K562 (cell line): ENCODE measurements at regions not wholly inside any gene's neighbourhood (a gene's known extent, or its start where the extent isn't known, plus 50 kb on each side); places are given as distances from the start of the nearest gene placed in this dataset.

Source experiments
- ATAC-seq: fragments of 200-7000 bp; cut with Tn5 transposase; 3 replicates; pipeline ENCODE4 v1.9.1; 2020; ENCODE audit warnings: moderate library complexity
- BruUV-seq: library from RNA; stranded (reverse); fragments of 400-500 nt; replicated peaks from 2 replicates; lab custom pipeline; 2021; lab: Mats Ljungman, UMichigan
- CTCF ChIA-PET: fragments of 300-600 bp; formaldehyde crosslinking; extraction: SDS; loops from one replicate; lab custom pipeline; 2021; ENCODE audit warnings: low intra/inter-chr PET ratio; lab: Yijun Ruan, JAX
- POLR2A ChIA-PET: fragments of 300-600, 350-650 bp; sonication (Branson Sonifier 250); formaldehyde crosslinking; extraction: SDS; loops from one replicate; lab custom pipeline; 2021; ENCODE audit warnings: antibody characterized with exemption, inconsistent platforms; lab: Yijun Ruan, JAX
- DNase-seq, 4 experiments: peaks; one replicate each; pipeline versions ENCODE4 v3.0.0 to v3.0.0-alpha.2; 2011 to 2018; ENCODE audit warnings: low spot score in 3 of 4, mixed read lengths in 3 of 4; ENCODE audit errors: extremely low read depth in 1 of 4
- FAIRE-seq: peaks from 2 replicates; lab custom pipeline; 2011; peaks lifted over from hg19 to GRCh38; lab: Jason Lieb, UNC
- H2AFZ ChIP-seq: 2 replicates; pipeline ENCODE4 v1.6.0; 2011; ENCODE audit warnings: low read depth, low read length, control low read depth, inconsistent platforms
- H3K27ac ChIP-seq: fragments of 200-600 bp; 3 replicates; pipeline ENCODE4 v1.8.0; 2011; ENCODE audit warnings: low read depth, mild to moderate bottlenecking, control low read depth, inconsistent platforms, low read length, moderate library complexity, mixed read lengths; ENCODE audit errors: extremely low read depth
- H3K27me3 ChIP-seq, 2 experiments: fragments of 300-600 bp in 1 of 2; 2 replicates in 1 of 2; 3 replicates in 1 of 2; pipeline versions ENCODE4 v1.6.0 to v1.8.0; 2011; ENCODE audit warnings: inconsistent platforms in 2 of 2, low read length in 2 of 2, mild to moderate bottlenecking in 1 of 2, mixed read lengths in 1 of 2, moderate library complexity in 1 of 2; ENCODE audit not compliant: control insufficient read depth in 2 of 2, insufficient read depth in 2 of 2
- H3K36me3 ChIP-seq: fragments of 300-600 bp; 3 replicates; pipeline ENCODE4 v1.8.0; 2011; ENCODE audit warnings: mild to moderate bottlenecking, low read length, inconsistent platforms; ENCODE audit not compliant: control insufficient read depth, insufficient read depth
- H3K4me1 ChIP-seq, 2 experiments: fragments of 200-600 bp in 1 of 2; replicated peaks in 1 of 2; 2 replicates in 1 of 2; 3 replicates in 1 of 2; pipeline versions ENCODE4 v1.5.1 to v1.8.0; 2011; ENCODE audit warnings: inconsistent platforms in 2 of 2, low read length in 2 of 2, mild to moderate bottlenecking in 1 of 2, mixed read lengths in 1 of 2, moderate library complexity in 1 of 2; ENCODE audit not compliant: control insufficient read depth in 2 of 2, insufficient read depth in 2 of 2
- H3K4me2 ChIP-seq: 2 replicates; pipeline ENCODE4 v1.6.1; 2011; ENCODE audit warnings: low read length, control low read depth, inconsistent platforms, mixed read lengths; ENCODE audit not compliant: insufficient read depth
- H3K4me3 ChIP-seq: fragments of 200-600 bp; sonication (generic), shearing (Covaris generic); 2 replicates; pipeline ENCODE4 v1.5.1; 2016; ENCODE audit warnings: control low read depth, inconsistent platforms
- H3K79me2 ChIP-seq: fragments of 200-600 bp; 3 replicates; pipeline ENCODE4 v1.8.0; 2011; ENCODE audit warnings: low read length, inconsistent platforms; ENCODE audit not compliant: control insufficient read depth, insufficient read depth
- H3K9ac ChIP-seq, 2 experiments: 2 replicates each; pipeline versions ENCODE4 v1.6.0 to v1.6.1; 2011; ENCODE audit warnings: low read depth in 2 of 2, low read length in 2 of 2, control low read depth in 1 of 2, inconsistent platforms in 1 of 2, mild to moderate bottlenecking in 1 of 2, mixed read lengths in 1 of 2; ENCODE audit not compliant: insufficient read depth in 1 of 2
- H3K9me1 ChIP-seq: one replicate; pipeline ENCODE4 v1.6.0; 2011; ENCODE audit warnings: inconsistent platforms, mild to moderate bottlenecking, low read length, moderate library complexity; ENCODE audit not compliant: control insufficient read depth, insufficient read depth
- H3K9me3 ChIP-seq: replicated peaks from 2 replicates; pipeline ENCODE4 v1.5.1; 2011; ENCODE audit warnings: low read depth, low read length, inconsistent platforms; ENCODE audit not compliant: control insufficient read depth, insufficient read depth
- H4K20me1 ChIP-seq: replicated peaks from 2 replicates; pipeline ENCODE4 v1.6.1; 2011; ENCODE audit warnings: low read length, inconsistent platforms, mixed read lengths; ENCODE audit not compliant: control insufficient read depth, insufficient read depth
- DACH1 ChIP-seq: fragments of 450-650 bp; IDR thresholded peaks from 2 replicates; pipeline ENCODE4 v1.6.1; 2018; ENCODE audit not compliant: partially characterized antibody
- EP400 ChIP-seq: fragments of 450-650 bp; IDR thresholded peaks from 2 replicates; pipeline ENCODE4 v1.6.1; 2017; ENCODE audit warnings: antibody characterized with exemption, mild to moderate bottlenecking, moderate library complexity
- FOXP1 ChIP-seq: sonication (generic); formaldehyde crosslinking; IDR thresholded peaks from 2 replicates; pipeline ENCODE4 v1.8.0; 2022; ENCODE audit warnings: mild to moderate bottlenecking, missing genetic modification reagents
- GABPB2 ChIP-seq: fragments of 250-450 bp; sonication (Bioruptor Pico); conservative IDR thresholded peaks from 2 replicates; pipeline ENCODE4 v1.5.1; 2021; ENCODE audit warnings: mild to moderate bottlenecking
- MTA3 ChIP-seq: fragments of 450-650 bp; formaldehyde crosslinking; IDR thresholded peaks from 2 replicates; pipeline ENCODE4 v1.6.1; 2017; ENCODE audit warnings: mild to moderate bottlenecking, borderline replicate concordance
- MXD1 ChIP-seq: fragments of 250-450 bp; sonication (Bioruptor Pico); IDR thresholded peaks from 2 replicates; pipeline ENCODE4 v1.8.0; 2021; ENCODE audit warnings: borderline replicate concordance, mild to moderate bottlenecking, moderate library complexity; ENCODE audit not compliant: poor library complexity, severe bottlenecking
- MYC ChIP-seq, 2 experiments: fragments of 250-450 bp in 1 of 2; sonication (Bioruptor Pico) in 1 of 2; IDR thresholded peaks; 2 replicates each; pipeline versions ENCODE4 v1.5.1 to v1.6.1; 2012 to 2021; ENCODE audit warnings: low read depth in 2 of 2, borderline replicate concordance in 1 of 2, improper control_type of control experiment in 1 of 2, low read length in 1 of 2, mild to moderate bottlenecking in 1 of 2, moderate library complexity in 1 of 2
- PHTF2 ChIP-seq: fragments of 250-450 bp; sonication (Bioruptor Pico); IDR thresholded peaks from 2 replicates; pipeline ENCODE4 v1.5.0; 2021; ENCODE audit warnings: mild to moderate bottlenecking
- RB1 ChIP-seq: fragments of 450-650 bp; IDR thresholded peaks from 2 replicates; pipeline ENCODE4 v1.6.1; 2017; ENCODE audit warnings: low read depth, mild to moderate bottlenecking
- SRSF1 ChIP-seq: fragments of 200-400 bp; formaldehyde crosslinking; IDR thresholded peaks from 2 replicates; pipeline ENCODE4 v1.6.1; 2017; ENCODE audit warnings: mild to moderate bottlenecking, low read depth, low read length, moderate library complexity
- STAT5B ChIP-seq: fragments of 250-450 bp; sonication (Bioruptor Pico); IDR thresholded peaks from 2 replicates; pipeline ENCODE4 v1.8.0; 2021; ENCODE audit warnings: mild to moderate bottlenecking, inconsistent platforms
- TGIF2 ChIP-seq: sonication (generic); formaldehyde crosslinking; IDR thresholded peaks from 2 replicates; pipeline ENCODE4 v1.8.1; 2022; ENCODE audit warnings: mild to moderate bottlenecking, missing genetic modification reagents, moderate library complexity
- U2AF2 ChIP-seq: fragments of 200-400 bp; formaldehyde crosslinking; optimal IDR thresholded peaks from 2 replicates; pipeline ENCODE3; 2017; ENCODE audit warnings: low read depth, mild to moderate bottlenecking, low read length
- UBTF ChIP-seq, 2 experiments: IDR thresholded peaks; 2 replicates each; pipeline ENCODE4 v1.6.1; 2012; ENCODE audit warnings: improper control_type of control experiment in 2 of 2, low read depth in 2 of 2, low read length in 2 of 2, borderline replicate concordance in 1 of 2
- ZBTB5 ChIP-seq: fragments of 450-650 bp; IDR thresholded peaks from 2 replicates; pipeline ENCODE4 v1.6.1; 2017; ENCODE audit warnings: antibody characterized with exemption
- ZC3H8 ChIP-seq: fragments of 450-650 bp; IDR thresholded peaks from 2 replicates; pipeline ENCODE4 v1.6.1; 2017
- ZNF224 ChIP-seq: sonication (generic); formaldehyde crosslinking; IDR thresholded peaks from 2 replicates; pipeline ENCODE4 v1.8.0; 2022; ENCODE audit warnings: mild to moderate bottlenecking, missing genetic modification reagents
- ZNF253 ChIP-seq: fragments of 250-450 bp; sonication (Bioruptor Pico); conservative IDR thresholded peaks from 2 replicates; pipeline ENCODE4 v1.6.1; 2021; ENCODE audit warnings: mild to moderate bottlenecking
- ZNF324 ChIP-seq: fragments of 250-450 bp; sonication (Bioruptor Pico); IDR thresholded peaks from 2 replicates; pipeline ENCODE4 v1.4.0; 2020; ENCODE audit warnings: mild to moderate bottlenecking
- WGBS: fragments of 100-300 bp; shearing (Covaris generic); methylation state at CpG from one replicate; pipeline ENCODE4 v1.1.6; 2016; ENCODE audit warnings: low coverage, mixed read lengths; ENCODE audit not compliant: insufficient coverage; ENCODE audit errors: missing lambda C conversion rate; 5-methylcytosine and 5-hydroxymethylcytosine counted together
- in situ Hi-C: fragments of 300-500 bp; cut with MboI; formaldehyde crosslinking; loops from 4 replicates; pipeline ENCODE4 v1.15.0; 2018; ENCODE audit warnings: inconsistent platforms, mixed read lengths
- intact Hi-C: fragments of 100-400 bp; cut with micrococcal nuclease; formaldehyde crosslinking; loops from 2 replicates; pipeline ENCODE4 v1.14.2; 2022

GRCh38 chr10:8194050-8194449 lies 139.6 kb downstream of the GATA3 start:
- H3K9ac ChIP-seq: no peak overlapping the region
- ATAC-seq: no peak
- no peak overlapping the region for H3K27ac ChIP-seq
- no peaks in the 10 kb centered on the region for H4K20me1 ChIP-seq
- no peaks in the 10 kb centered on the region for H3K9me1 ChIP-seq
- CTCF ChIA-PET: no interaction called here
- FAIRE-seq: no peak
- no peaks in the 10 kb centered on the region for H3K9me3 ChIP-seq
- no TSS peak for BruUV-seq
- TF ChIP-seq ZNF224: no peak
- no peak for TF ChIP-seq MTA3
- no peak for TF ChIP-seq PHTF2 (CRISPR knock-in tag)
- TF ChIP-seq STAT5B (CRISPR knock-in tag): no peak
- no peak for TF ChIP-seq FOXP1 (CRISPR knock-in tag)
- no peak for TF ChIP-seq SRSF1
- TF ChIP-seq GABPB2 (CRISPR knock-in tag): no peak
- TF ChIP-seq ZNF324: no peak
- TF ChIP-seq MYC (IDR thresholded peaks at IDR 0.05; ENCODE audit: low read depth, low read length): no peak
- no peak for TF ChIP-seq MYC (CRISPR knock-in tag; IDR thresholded peaks at IDR 0.05; ENCODE audit: borderline replicate concordance, low read depth)
- no peak for TF ChIP-seq MXD1 (CRISPR knock-in tag)
- TF ChIP-seq ZNF253 (CRISPR knock-in tag): no peak
- no peak for TF ChIP-seq TGIF2 (CRISPR knock-in tag)
- TF ChIP-seq UBTF (IDR thresholded peaks at IDR 0.05; ENCODE audit: borderline replicate concordance in 1 of 2, low read depth in 2 of 2, low read length in 2 of 2): no peak
- TF ChIP-seq ZC3H8: no peak
- TF ChIP-seq U2AF2: no peak
- no peak for TF ChIP-seq RB1
- no peak for TF ChIP-seq ZBTB5
- TF ChIP-seq EP400: no peak
- TF ChIP-seq DACH1: no peak
- 0% methylated on average over 7 of the region's 7 CpGs for WGBS
- intact Hi-C loops (no loop called here), in situ Hi-C loops (no loop called here)
- H3K36me3 ChIP-seq: no peaks in the 10 kb centered on the region
- H3K79me2 ChIP-seq: no peaks in the 10 kb centered on the region
- POLR2A ChIA-PET: no interaction called here
- DNase-seq: no peak
- no peak overlapping the region for H2AFZ ChIP-seq
- H3K4me1 ChIP-seq: no peaks in the 10 kb centered on the region
- no peak overlapping the region for H3K4me3 ChIP-seq
- H3K27me3 ChIP-seq: no peaks in the 10 kb centered on the region; a peak in 1 of 5 replicates
- H3K4me2 ChIP-seq: no peak overlapping the region
